DOHH2 (cell line): ENCODE measurements at regions not wholly inside any gene's neighbourhood (a gene's known extent, or its start where the extent isn't known, plus 50 kb on each side); places are given as distances from the start of the nearest gene placed in this dataset.

Source experiments
- H3F3A ChIP-seq: fragments of 200-600 bp; sonication (generic), shearing (Covaris generic); 2 replicates; pipeline ENCODE4 v1.6.0; 2016; ENCODE audit warnings: antibody characterized with exemption, mild to moderate bottlenecking; ENCODE audit not compliant: control insufficient read depth, insufficient read depth
- H3K27ac ChIP-seq: fragments of 200-600 bp; sonication (generic); 2 replicates; pipeline ENCODE4 v1.5.1; 2014; ENCODE audit warnings: low read depth, mild to moderate bottlenecking, low read length, moderate library complexity
- H3K27me3 ChIP-seq: fragments of 200-600 bp; sonication (generic); 2 replicates; pipeline ENCODE4 v1.6.1; 2014; ENCODE audit warnings: mild to moderate bottlenecking, low read length, mixed read lengths; ENCODE audit not compliant: control insufficient read depth
- H3K36me3 ChIP-seq: fragments of 200-600 bp; sonication (generic); 2 replicates; pipeline ENCODE4 v1.6.1; 2014; ENCODE audit warnings: mild to moderate bottlenecking, low read length, moderate library complexity, mixed read lengths; ENCODE audit not compliant: control insufficient read depth
- H3K4me1 ChIP-seq: fragments of 200-600 bp; sonication (generic); 2 replicates; pipeline ENCODE4 v1.6.1; 2014; ENCODE audit warnings: mild to moderate bottlenecking, low read length, mixed read lengths; ENCODE audit not compliant: control insufficient read depth
- H3K4me2 ChIP-seq: fragments of 200-600 bp; sonication (generic); 2 replicates; pipeline ENCODE4 v1.6.0; 2014; ENCODE audit warnings: mild to moderate bottlenecking, low read length, moderate library complexity
- H3K4me3 ChIP-seq: fragments of 200-600 bp; sonication (generic); 2 replicates; pipeline ENCODE4 v1.5.1; 2014; ENCODE audit warnings: mild to moderate bottlenecking, low read length, mixed read lengths
- H3K79me2 ChIP-seq: fragments of 200-600 bp; sonication (generic); 2 replicates; pipeline ENCODE4 v1.6.1; 2014; ENCODE audit warnings: mild to moderate bottlenecking, low read length, mixed read lengths; ENCODE audit not compliant: control insufficient read depth
- H3K9me2 ChIP-seq: fragments of 200-600 bp; sonication (generic); replicated peaks from 2 replicates; pipeline ENCODE4 v1.6.1; 2014; ENCODE audit warnings: mild to moderate bottlenecking, low read length, mixed read lengths; ENCODE audit not compliant: control insufficient read depth
- H3K9me3 ChIP-seq: fragments of 200-600 bp; sonication (generic); 2 replicates; pipeline ENCODE4 v1.6.1; 2014; ENCODE audit warnings: antibody characterized with exemption, low read length, mixed read lengths; ENCODE audit not compliant: control insufficient read depth, insufficient read depth
- H4K20me1 ChIP-seq: fragments of 200-600 bp; sonication (generic); 2 replicates; pipeline ENCODE4 v1.6.0; 2014; ENCODE audit warnings: low read depth, mild to moderate bottlenecking, antibody characterized with exemption, low read length, moderate library complexity; ENCODE audit not compliant: control insufficient read depth, insufficient read depth
- CTCF ChIP-seq: fragments of 200-600 bp; sonication (generic); IDR thresholded peaks from one replicate; pipeline ENCODE4 v1.5.1; 2014; ENCODE audit warnings: antibody characterized with exemption, mild to moderate bottlenecking, low read depth, low read length; ENCODE audit not compliant: poor library complexity, severe bottlenecking
- EZH2phosphoT487 ChIP-seq: fragments of 200-600 bp; sonication (generic); IDR thresholded peaks from 2 replicates; pipeline ENCODE4 v1.6.1; 2017; ENCODE audit warnings: borderline replicate concordance, mild to moderate bottlenecking, antibody characterized with exemption, low read length, moderate library complexity, mixed read lengths

DNA sequence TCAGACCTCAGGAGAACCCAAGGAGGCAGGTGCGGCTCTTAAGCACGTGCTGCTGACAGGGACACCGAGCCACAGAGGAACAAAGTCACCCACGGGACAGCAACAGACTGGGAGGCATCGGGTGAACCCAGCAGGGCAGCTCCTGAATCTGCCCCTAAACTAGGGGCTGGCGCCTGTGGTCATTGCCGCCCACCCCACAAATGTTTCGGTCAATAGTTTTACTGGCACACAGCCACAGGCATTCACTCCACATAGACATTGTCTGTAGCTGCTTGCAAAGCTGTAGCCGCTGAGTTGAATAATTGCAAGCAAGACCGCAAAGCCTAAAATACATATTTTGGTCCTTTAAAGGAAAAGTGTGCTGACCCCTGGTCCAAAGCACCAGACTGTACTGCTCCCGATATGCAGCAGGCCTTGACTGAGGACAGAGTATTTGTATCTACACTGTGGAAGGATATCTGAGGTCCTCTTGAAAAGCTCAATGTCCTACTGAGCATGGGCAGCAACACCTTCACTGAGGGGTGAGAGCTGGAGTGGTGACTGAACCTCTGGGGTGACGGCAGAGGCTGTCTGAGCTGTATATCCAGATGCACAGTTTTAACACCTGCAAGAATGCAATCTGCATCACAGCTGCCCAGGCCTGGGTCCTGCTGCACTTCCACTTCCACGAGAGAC lies 310.3 kb downstream of the THBS2 start:
- H3K4me3 ChIP-seq, result no peak overlapping the region
- H3K9me3 ChIP-seq, result no peaks in the 10 kb centered on the region
- no peaks in the 10 kb centered on the region for H3K9me2 ChIP-seq
- H3K4me2 ChIP-seq, result no peak overlapping the region
- H3F3A ChIP-seq, result no peaks in the 10 kb centered on the region
- no peak overlapping the region for H3K27ac ChIP-seq
- H4K20me1 ChIP-seq, result no peaks in the 10 kb centered on the region
- no peaks in the 10 kb centered on the region for H3K36me3 ChIP-seq
- no peaks in the 10 kb centered on the region for H3K4me1 ChIP-seq
- no peaks in the 10 kb centered on the region for H3K27me3 ChIP-seq
- TF ChIP-seq EZH2phosphoT487, result no peak
- TF ChIP-seq CTCF, result no peak
- H3K79me2 ChIP-seq, result no peaks in the 10 kb centered on the region

DNA sequence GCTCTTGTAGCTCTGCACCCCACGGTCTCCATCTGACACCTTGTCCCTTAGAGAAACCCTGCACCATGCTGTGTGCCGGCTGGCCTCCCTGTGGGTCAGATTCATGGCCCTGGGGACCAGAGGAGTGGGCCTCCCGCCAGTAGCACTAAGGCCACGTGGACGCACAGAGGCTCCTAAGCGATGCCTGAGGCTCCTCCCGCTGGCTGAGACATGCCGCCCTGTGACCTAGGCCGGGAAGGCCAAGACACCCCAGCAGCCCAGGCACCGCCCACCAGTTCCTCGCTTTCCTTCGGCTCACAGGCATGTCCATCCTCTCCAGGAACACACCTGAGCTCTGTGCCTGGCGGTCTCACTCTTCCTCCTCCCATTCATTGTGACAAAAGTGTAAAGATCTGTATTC lies 311.0 kb downstream of the THBS2 start:
- H3F3A ChIP-seq, result no peaks in the 10 kb centered on the region
- no peaks in the 10 kb centered on the region for H3K36me3 ChIP-seq
- no peak overlapping the region for H3K27ac ChIP-seq
- TF ChIP-seq CTCF, result no peak
- TF ChIP-seq EZH2phosphoT487, result no peak
- H3K79me2 ChIP-seq, result no peaks in the 10 kb centered on the region
- no peaks in the 10 kb centered on the region for H3K27me3 ChIP-seq
- H3K4me1 ChIP-seq, result no peaks in the 10 kb centered on the region
- H3K4me2 ChIP-seq, result no peak overlapping the region
- H4K20me1 ChIP-seq, result no peaks in the 10 kb centered on the region
- no peaks in the 10 kb centered on the region for H3K9me2 ChIP-seq
- H3K9me3 ChIP-seq, result no peaks in the 10 kb centered on the region
- H3K4me3 ChIP-seq, result no peak overlapping the region

DNA sequence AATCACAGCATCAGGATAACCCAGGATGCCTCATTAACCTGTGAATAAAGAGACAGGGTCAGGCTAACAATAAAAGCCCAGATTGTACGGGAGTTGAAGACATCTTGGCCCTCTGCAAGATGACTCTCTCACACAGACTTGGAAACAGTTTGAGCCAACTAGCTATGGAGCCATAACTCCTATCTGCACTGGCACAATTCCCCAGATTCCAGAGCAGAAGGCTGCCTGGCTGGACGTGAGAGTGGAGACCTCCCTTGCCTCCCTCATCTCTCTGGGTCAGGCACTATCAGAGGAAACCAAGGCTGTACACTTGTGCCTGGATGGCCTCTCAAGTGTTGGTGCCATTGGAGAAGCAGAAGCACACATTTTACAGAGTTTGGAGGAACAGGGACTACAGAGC lies 312.6 kb downstream of the THBS2 start:
- Histone ChIP-seq H3K36me3 (no peaks in the 10 kb centered on the region), H3K4me3 (no peak overlapping the region), H3K27ac (no peak overlapping the region), H3K79me2 (no peaks in the 10 kb centered on the region), H3K9me2 (no peaks in the 10 kb centered on the region), H4K20me1 (no peaks in the 10 kb centered on the region), H3K27me3 (no peaks in the 10 kb centered on the region), H3K4me2 (no peak overlapping the region), H3K4me1 (no peaks in the 10 kb centered on the region), H3F3A (no peaks in the 10 kb centered on the region), H3K9me3 (no peaks in the 10 kb centered on the region)
- TF ChIP-seq CTCF (no peak), EZH2phosphoT487 (no peak)
